ENCODE measurements at regions not wholly inside any gene's neighbourhood (a gene's known extent, or its start where the extent isn't known, plus 50 kb on each side); places are given as distances from the start of the nearest gene placed in this dataset.

DNA sequence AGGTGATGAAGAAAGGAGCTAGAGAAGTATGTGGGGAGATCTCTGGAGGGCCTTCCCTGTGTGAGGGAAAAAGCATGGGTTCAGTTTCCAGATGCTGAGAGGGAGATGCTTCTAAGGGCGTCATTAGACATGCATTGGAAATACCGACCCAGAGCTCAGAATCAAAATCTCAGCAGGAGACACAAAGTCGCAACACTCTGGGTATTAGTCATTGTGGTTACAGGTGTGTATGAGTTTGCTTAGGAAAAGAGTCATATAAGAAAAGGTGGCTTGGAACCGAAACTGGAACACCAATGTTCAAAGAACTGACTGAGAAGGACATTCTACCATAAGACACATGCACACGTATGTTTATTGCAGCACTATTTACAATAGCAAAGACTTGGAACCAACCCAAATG, 477.1 kb downstream of the FBXO15 start:
- intact Hi-C loops (cut with DNase I), result no loop called here
- Histone ChIP-seq H3K27ac (no peak overlapping the region), H3K27me3 (no peaks in the 10 kb centered on the region), H3K4me3 (replicated peaks in 1 of 3) (no peak overlapping the region), H3K4me1 (no peaks in the 10 kb centered on the region), H3K36me3 (no peaks in the 10 kb centered on the region), H3K9me3 (no peaks in the 10 kb centered on the region)
- TF ChIP-seq, protein P1, sequence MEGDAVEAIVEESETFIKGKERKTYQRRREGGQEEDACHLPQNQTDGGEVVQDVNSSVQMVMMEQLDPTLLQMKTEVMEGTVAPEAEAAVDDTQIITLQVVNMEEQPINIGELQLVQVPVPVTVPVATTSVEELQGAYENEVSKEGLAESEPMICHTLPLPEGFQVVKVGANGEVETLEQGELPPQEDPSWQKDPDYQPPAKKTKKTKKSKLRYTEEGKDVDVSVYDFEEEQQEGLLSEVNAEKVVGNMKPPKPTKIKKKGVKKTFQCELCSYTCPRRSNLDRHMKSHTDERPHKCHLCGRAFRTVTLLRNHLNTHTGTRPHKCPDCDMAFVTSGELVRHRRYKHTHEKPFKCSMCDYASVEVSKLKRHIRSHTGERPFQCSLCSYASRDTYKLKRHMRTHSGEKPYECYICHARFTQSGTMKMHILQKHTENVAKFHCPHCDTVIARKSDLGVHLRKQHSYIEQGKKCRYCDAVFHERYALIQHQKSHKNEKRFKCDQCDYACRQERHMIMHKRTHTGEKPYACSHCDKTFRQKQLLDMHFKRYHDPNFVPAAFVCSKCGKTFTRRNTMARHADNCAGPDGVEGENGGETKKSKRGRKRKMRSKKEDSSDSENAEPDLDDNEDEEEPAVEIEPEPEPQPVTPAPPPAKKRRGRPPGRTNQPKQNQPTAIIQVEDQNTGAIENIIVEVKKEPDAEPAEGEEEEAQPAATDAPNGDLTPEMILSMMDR (IDR thresholded peaks at IDR 0.05), result no peak
- no peak for TF ChIP-seq POLR2A (IDR thresholded peaks at IDR 0.05)
- no peak for DNase-seq
- WGBS, 2 donors, result 88% methylated on average over 5 of the region's 5 CpGs

DNA sequence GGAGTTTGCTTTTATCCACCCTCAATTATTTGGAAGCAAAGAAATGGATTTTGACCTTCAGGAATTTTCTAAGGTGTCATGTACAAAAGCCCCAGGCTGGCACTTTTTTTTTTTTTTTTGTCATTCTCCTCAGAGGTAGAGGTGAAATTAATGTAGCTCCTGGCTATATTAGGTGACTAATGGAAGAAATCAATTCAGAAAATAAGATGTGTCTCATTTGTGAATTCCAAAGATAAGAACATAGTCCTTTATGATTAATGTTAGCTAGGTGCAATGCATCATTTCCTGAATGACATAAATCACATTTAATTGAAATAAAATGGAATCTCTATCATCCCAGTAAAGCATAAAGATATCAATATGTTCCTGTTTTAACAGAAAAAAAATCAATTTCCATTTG, 477.6 kb downstream of the FBXO15 start:
- intact Hi-C loops (cut with DNase I), result no loop called here

DNA sequence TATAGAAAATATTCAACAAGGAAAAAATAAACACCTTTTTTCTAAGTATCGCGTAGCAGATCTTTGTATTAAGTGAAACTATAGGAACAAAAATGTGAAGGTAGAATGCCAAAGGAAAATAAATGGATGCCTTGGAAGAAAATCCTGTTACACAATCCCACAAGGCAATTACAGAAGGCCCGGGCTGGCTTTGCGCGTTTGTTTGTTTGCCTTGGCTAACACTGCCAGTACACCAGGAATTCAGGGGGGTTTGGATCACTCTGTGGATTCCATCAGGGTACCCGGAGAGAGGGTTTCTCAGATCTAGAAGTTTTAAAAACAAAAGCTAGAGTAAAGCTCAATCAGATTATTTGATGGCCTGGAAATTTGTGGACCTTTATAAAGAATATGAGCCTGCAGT, 478.3 kb downstream of the FBXO15 start:
- no peak overlapping the region for H3K4me3 ChIP-seq (replicated peaks in 1 of 3)
- H3K27me3 ChIP-seq, result no peaks in the 10 kb centered on the region
- H3K4me1 ChIP-seq, result no peaks in the 10 kb centered on the region
- intact Hi-C loops (cut with DNase I), result no loop called here
- no peak overlapping the region for H3K27ac ChIP-seq
- DNase-seq, result no peak
- H3K9me3 ChIP-seq, result no peaks in the 10 kb centered on the region
- TF ChIP-seq POLR2A (IDR thresholded peaks at IDR 0.05), result no peak
- TF ChIP-seq, protein P1 (IDR thresholded peaks at IDR 0.05), result no peak
- 39 to 40% methylated on average over 6 of the region's 6 CpGs for WGBS, 2 donors
- H3K36me3 ChIP-seq, result no peaks in the 10 kb centered on the region

More for the DNA sequence above, 477.6 kb downstream of the FBXO15 start:
- DNase-seq, result no peak
- H3K4me1 ChIP-seq, result no peaks in the 10 kb centered on the region
- H3K9me3 ChIP-seq, result no peaks in the 10 kb centered on the region
- no peaks in the 10 kb centered on the region for H3K27me3 ChIP-seq
- no peaks in the 10 kb centered on the region for H3K36me3 ChIP-seq
- H3K27ac ChIP-seq, result no peak overlapping the region
- TF ChIP-seq POLR2A (IDR thresholded peaks at IDR 0.05), result no peak
- TF ChIP-seq, protein P1 (IDR thresholded peaks at IDR 0.05), result no peak
- no peak overlapping the region for H3K4me3 ChIP-seq (replicated peaks in 1 of 3)

DNA sequence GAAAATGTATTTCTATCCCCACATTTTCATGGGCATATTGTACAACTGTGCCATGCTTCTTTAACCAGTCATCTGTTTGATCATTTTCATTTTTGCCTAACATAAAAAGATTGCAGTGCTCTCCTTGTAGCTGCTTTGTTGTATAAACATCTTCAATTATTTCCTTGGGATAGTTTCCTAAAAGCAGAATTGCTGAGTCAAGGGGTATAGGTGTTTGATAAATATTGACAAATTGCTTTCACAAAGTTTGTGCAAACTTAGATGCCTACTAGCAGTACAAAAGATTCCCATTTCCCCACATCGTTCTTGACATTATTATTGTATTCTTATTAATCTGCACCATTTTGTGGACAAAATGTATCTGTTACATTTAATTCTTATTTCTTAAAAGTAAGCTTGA, 479.6 kb downstream of the FBXO15 start:
- no peaks in the 10 kb centered on the region for H3K4me1 ChIP-seq
- no peak overlapping the region for H3K27ac ChIP-seq
- no peak for TF ChIP-seq POLR2A (IDR thresholded peaks at IDR 0.05)
- TF ChIP-seq, protein P1 (IDR thresholded peaks at IDR 0.05), result no peak
- intact Hi-C loops (cut with DNase I), result no loop called here
- no peaks in the 10 kb centered on the region for H3K27me3 ChIP-seq
- H3K4me3 ChIP-seq (replicated peaks in 1 of 3), result no peak overlapping the region
- DNase-seq, result no peak
- no peaks in the 10 kb centered on the region for H3K36me3 ChIP-seq
- WGBS, 2 donors, result 86 to 89% methylated on average over 1 of the region's 1 CpG
- H3K9me3 ChIP-seq, result no peaks in the 10 kb centered on the region

DNA sequence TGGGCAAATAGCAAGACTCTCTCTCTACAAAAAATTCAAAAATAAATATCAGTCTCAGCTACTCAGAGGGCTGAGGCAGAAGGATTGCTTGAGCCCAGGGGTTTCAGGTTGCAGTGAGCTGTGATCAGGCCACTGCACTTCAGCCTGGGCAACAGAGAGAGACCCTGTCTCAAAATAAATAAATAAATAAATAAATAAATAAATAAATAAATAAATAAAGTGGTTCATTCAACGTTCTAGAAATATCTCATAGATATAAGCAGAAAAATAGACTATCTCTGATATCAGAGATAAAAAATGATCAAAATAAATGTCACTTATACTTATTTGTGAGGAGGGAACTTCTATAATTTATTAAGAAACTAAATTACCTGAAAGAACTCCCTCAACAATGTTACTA, 480.9 kb downstream of the FBXO15 start:
- Histone ChIP-seq H3K27me3 (no peaks in the 10 kb centered on the region), H3K9me3 (no peaks in the 10 kb centered on the region), H3K4me1 (no peaks in the 10 kb centered on the region), H3K36me3 (no peaks in the 10 kb centered on the region), H3K27ac (no peak overlapping the region), H3K4me3 (replicated peaks in 1 of 3) (no peak overlapping the region)
- 72 to 85% methylated on average over 1 of the region's 1 CpG for WGBS, 2 donors
- TF ChIP-seq, protein P1 (IDR thresholded peaks at IDR 0.05), result no peak
- no peak for TF ChIP-seq POLR2A (IDR thresholded peaks at IDR 0.05)
- intact Hi-C loops (cut with DNase I), result no loop called here
- no peak for DNase-seq

All from thyroid gland (tissue), 4 donors.